HEK293 (cell line): ENCODE measurements at regions not wholly inside any gene's neighbourhood (a gene's known extent, or its start where the extent isn't known, plus 50 kb on each side); places are given as distances from the start of the nearest gene placed in this dataset.

Source experiments
- MEIS1 ChIP-seq: sonication (generic); formaldehyde crosslinking; IDR thresholded peaks from 2 replicates; pipeline ENCODE4 v1.8.1; 2022; ENCODE audit warnings: missing genetic modification reagents, mild to moderate bottlenecking, borderline replicate concordance
- OSR2 ChIP-seq: fragments of 450-650 bp; formaldehyde crosslinking; IDR thresholded peaks from 2 replicates; pipeline ENCODE4 v1.5.1; 2016; ENCODE audit warnings: missing biosample characterization, missing genetic modification characterization
- ZFP37 ChIP-seq: fragments of 450-650 bp; formaldehyde crosslinking; IDR thresholded peaks from 2 replicates; pipeline ENCODE4 v1.5.1; 2016; ENCODE audit warnings: missing biosample characterization, missing genetic modification characterization
- ZNF174 ChIP-seq: fragments of 450-650 bp; formaldehyde crosslinking; IDR thresholded peaks from 2 replicates; pipeline ENCODE4 v1.5.0; 2017; ENCODE audit warnings: missing biosample characterization, mild to moderate bottlenecking, missing genetic modification characterization
- ZNF324 ChIP-seq: fragments of 450-650 bp; formaldehyde crosslinking; IDR thresholded peaks from 2 replicates; pipeline ENCODE4 v1.5.1; 2016; ENCODE audit warnings: missing biosample characterization, missing genetic modification characterization
- ZNF561 ChIP-seq: fragments of 450-650 bp; IDR thresholded peaks from 2 replicates; pipeline ENCODE4 v1.5.1; 2018; ENCODE audit warnings: missing biosample characterization, missing genetic modification characterization, borderline replicate concordance
- ZNF76 ChIP-seq: fragments of 450-650 bp; formaldehyde crosslinking; IDR thresholded peaks from 2 replicates; pipeline ENCODE4; 2016; ENCODE audit warnings: low read depth, missing biosample characterization, missing genetic modification characterization, borderline replicate concordance
- TF ChIP-seq, protein P1 (sequence below): fragments of 450-650 bp; formaldehyde crosslinking; IDR thresholded peaks from 2 replicates; pipeline ENCODE4 v1.5.1; 2016; ENCODE audit warnings: missing biosample characterization, missing genetic modification characterization
- TF ChIP-seq, protein P2 (sequence below): fragments of 450-650 bp; formaldehyde crosslinking; IDR thresholded peaks from 2 replicates; pipeline ENCODE4 v1.5.1; 2016; ENCODE audit warnings: missing biosample characterization, missing genetic modification characterization, borderline replicate concordance
- TF ChIP-seq, protein P3 (sequence below): fragments of 450-650 bp; formaldehyde crosslinking; IDR thresholded peaks from 2 replicates; pipeline ENCODE4 v1.5.1; 2016; ENCODE audit warnings: missing biosample characterization, missing genetic modification characterization

DNA sequence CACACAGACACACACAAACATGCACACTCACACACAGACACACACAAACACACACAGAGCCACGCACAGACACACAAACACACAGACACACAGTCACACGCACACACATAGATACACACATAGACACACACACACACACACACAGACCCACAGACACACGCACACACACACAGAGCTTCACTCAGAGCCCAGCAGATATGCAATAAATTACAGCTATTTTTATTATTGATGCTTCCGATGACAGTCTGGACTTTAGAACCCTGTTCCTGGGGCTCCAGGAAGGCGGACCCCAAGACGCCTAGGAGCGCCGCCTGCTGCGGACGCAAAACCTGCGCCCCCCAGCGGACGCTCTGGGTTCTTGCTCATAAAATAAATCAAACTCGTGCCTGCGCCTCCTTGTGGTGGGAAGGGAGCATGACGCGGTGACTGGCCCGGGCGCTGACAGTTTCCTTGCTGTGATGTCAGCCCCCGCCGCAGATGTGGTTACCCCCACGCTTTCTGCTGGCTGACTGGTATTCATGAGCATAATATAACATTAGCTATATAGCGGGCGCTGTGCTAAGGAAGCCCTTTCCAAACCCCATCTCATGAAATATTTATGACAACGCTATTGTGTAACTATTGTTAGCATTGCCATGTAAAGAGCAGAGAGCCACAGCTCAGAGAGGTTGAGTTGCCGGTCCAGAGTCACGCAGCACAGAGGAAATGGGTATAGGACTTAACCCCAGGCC, 64.4 kb upstream of the TM9SF2 start:
- TF ChIP-seq, protein P1, sequence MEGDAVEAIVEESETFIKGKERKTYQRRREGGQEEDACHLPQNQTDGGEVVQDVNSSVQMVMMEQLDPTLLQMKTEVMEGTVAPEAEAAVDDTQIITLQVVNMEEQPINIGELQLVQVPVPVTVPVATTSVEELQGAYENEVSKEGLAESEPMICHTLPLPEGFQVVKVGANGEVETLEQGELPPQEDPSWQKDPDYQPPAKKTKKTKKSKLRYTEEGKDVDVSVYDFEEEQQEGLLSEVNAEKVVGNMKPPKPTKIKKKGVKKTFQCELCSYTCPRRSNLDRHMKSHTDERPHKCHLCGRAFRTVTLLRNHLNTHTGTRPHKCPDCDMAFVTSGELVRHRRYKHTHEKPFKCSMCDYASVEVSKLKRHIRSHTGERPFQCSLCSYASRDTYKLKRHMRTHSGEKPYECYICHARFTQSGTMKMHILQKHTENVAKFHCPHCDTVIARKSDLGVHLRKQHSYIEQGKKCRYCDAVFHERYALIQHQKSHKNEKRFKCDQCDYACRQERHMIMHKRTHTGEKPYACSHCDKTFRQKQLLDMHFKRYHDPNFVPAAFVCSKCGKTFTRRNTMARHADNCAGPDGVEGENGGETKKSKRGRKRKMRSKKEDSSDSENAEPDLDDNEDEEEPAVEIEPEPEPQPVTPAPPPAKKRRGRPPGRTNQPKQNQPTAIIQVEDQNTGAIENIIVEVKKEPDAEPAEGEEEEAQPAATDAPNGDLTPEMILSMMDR, result peak; percentile 88
- TF ChIP-seq ZNF561, result 0 out of 2 replicates have a peak, but pooled peaks have one; percentile 39
- TF ChIP-seq OSR2, result no peak
- TF ChIP-seq, protein P2, sequence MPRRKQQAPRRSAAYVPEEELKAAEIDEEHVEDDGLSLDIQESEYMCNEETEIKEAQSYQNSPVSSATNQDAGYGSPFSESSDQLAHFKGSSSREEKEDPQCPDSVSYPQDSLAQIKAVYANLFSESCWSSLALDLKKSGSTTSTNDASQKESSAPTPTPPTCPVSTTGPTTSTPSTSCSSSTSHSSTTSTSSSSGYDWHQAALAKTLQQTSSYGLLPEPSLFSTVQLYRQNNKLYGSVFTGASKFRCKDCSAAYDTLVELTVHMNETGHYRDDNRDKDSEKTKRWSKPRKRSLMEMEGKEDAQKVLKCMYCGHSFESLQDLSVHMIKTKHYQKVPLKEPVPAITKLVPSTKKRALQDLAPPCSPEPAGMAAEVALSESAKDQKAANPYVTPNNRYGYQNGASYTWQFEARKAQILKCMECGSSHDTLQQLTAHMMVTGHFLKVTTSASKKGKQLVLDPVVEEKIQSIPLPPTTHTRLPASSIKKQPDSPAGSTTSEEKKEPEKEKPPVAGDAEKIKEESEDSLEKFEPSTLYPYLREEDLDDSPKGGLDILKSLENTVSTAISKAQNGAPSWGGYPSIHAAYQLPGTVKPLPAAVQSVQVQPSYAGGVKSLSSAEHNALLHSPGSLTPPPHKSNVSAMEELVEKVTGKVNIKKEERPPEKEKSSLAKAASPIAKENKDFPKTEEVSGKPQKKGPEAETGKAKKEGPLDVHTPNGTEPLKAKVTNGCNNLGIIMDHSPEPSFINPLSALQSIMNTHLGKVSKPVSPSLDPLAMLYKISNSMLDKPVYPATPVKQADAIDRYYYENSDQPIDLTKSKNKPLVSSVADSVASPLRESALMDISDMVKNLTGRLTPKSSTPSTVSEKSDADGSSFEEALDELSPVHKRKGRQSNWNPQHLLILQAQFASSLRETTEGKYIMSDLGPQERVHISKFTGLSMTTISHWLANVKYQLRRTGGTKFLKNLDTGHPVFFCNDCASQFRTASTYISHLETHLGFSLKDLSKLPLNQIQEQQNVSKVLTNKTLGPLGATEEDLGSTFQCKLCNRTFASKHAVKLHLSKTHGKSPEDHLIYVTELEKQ (tag by site-specific recombination), result no peak
- TF ChIP-seq ZFP37 (tag by site-specific recombination), result no peak
- TF ChIP-seq, protein P3, sequence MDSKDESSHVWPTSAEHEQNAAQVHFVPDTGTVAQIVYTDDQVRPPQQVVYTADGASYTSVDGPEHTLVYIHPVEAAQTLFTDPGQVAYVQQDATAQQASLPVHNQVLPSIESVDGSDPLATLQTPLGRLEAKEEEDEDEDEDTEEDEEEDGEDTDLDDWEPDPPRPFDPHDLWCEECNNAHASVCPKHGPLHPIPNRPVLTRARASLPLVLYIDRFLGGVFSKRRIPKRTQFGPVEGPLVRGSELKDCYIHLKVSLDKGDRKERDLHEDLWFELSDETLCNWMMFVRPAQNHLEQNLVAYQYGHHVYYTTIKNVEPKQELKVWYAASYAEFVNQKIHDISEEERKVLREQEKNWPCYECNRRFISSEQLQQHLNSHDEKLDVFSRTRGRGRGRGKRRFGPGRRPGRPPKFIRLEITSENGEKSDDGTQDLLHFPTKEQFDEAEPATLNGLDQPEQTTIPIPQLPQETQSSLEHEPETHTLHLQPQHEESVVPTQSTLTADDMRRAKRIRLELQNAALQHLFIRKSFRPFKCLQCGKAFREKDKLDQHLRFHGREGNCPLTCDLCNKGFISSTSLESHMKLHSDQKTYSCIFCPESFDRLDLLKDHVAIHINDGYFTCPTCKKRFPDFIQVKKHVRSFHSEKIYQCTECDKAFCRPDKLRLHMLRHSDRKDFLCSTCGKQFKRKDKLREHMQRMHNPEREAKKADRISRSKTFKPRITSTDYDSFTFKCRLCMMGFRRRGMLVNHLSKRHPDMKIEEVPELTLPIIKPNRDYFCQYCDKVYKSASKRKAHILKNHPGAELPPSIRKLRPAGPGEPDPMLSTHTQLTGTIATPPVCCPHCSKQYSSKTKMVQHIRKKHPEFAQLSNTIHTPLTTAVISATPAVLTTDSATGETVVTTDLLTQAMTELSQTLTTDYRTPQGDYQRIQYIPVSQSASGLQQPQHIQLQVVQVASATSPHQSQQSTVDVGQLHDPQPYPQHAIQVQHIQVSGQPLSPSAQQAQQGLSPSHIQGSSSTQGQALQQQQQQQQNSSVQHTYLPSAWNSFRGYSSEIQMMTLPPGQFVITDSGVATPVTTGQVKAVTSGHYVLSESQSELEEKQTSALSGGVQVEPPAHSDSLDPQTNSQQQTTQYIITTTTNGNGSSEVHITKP, result no peak
- peak; percentile 83 for TF ChIP-seq ZNF324 (tag by site-specific recombination)
- no peak for TF ChIP-seq ZNF76 (tag by site-specific recombination)
- TF ChIP-seq MEIS1, result no peak
- TF ChIP-seq ZNF174, result no peak
